Panc1 (cell line): ENCODE measurements at regions not wholly inside any gene's neighbourhood (a gene's known extent, or its start where the extent isn't known, plus 50 kb on each side); places are given as distances from the start of the nearest gene placed in this dataset.

Experiments
- CTCF ChIP-seq: fragments of 450-650 bp; IDR thresholded peaks from 2 replicates; pipeline ENCODE4 v1.5.1; 2017; ENCODE audit warnings: mild to moderate bottlenecking
- POLR2AphosphoS5 ChIP-seq: IDR thresholded peaks from 2 replicates; pipeline ENCODE4 v1.6.1; 2012; ENCODE audit warnings: mild to moderate bottlenecking, low read depth, low read length, moderate library complexity
- REST ChIP-seq, 2 experiments: IDR thresholded peaks; 2 replicates each; pipeline ENCODE4 v1.6.1; 2011 to 2012; ENCODE audit warnings: low read depth in 2 of 2, control low read depth in 1 of 2, low read length in 1 of 2, mild to moderate bottlenecking in 1 of 2, moderate library complexity in 1 of 2; ENCODE audit not compliant: insufficient read depth in 1 of 2
- SIN3A ChIP-seq: IDR thresholded peaks from 2 replicates; pipeline ENCODE4 v1.6.1; 2012; ENCODE audit warnings: low read depth, mild to moderate bottlenecking, low read length, moderate library complexity, borderline replicate concordance; ENCODE audit not compliant: insufficient read depth

- no peak for TF ChIP-seq CTCF
- TF ChIP-seq REST (IDR thresholded peaks at IDR 0.05; ENCODE audit: insufficient read depth in 1 of 2, low read depth in 2 of 2, low read length in 1 of 2) = no peak
- TF ChIP-seq SIN3A = no peak
- TF ChIP-seq POLR2AphosphoS5 = no peak
Observed at GRCh38 chr2:234753701-234754100, 198.1 kb upstream of the SH3BP4 start.
